ENCODE measurements at regions not wholly inside any gene's neighbourhood (a gene's known extent, or its start where the extent isn't known, plus 50 kb on each side); places are given as distances from the start of the nearest gene placed in this dataset.

DNA sequence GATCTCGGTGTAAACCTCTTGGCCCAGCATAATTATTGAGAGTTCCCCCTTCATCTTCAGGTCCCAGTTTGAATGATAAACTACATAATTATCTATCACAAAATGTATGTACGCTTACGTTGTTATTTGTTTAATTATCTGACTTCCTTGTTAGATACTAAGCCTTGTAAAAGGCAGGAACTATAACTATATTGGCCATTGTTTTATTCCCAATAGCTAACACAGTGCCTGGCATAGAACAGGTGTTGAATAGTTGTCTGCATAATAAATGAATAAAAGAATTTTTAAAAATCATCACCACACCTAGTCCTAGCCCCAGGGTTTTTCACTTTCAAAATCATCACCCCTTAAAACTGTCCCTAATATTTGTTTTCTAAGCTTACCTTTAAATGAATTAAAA lies 207.9 kb downstream of the MREG start:
- Histone ChIP-seq H3K9me3 (no peaks in the 10 kb centered on the region), H3K27ac (no peak overlapping the region), H3K4me3 (no peak overlapping the region), H3K36me3 (no peaks in the 10 kb centered on the region), H3K27me3 (no peaks in the 10 kb centered on the region), H3K4me1 (no peaks in the 10 kb centered on the region)
- intact Hi-C loops (cut with DNase I) = no loop called here
- no peak for ATAC-seq
- no peak for TF ChIP-seq CTCF (IDR thresholded peaks at IDR 0.05)
- DNase-seq = no peak

DNA sequence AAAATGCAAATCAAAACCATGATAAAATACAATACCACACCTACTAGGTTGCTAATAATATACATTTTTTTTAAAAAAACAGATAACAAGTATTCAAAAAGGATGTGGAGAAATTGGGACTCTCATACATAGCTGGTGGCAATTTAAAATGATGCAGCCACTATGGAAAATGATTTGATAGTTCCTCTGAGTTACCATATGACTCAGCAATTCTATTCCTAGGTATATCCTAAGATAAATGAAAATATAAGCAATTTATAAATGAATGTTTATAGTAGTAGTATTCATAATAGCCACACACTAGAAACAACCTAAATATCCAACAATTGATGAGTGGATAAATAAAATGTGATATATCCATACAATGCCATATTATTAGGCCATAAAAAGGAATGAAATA lies 210.2 kb downstream of the MREG start:
- H3K4me1 ChIP-seq = no peaks in the 10 kb centered on the region
- intact Hi-C loops (cut with DNase I) = no loop called here
- no peak for TF ChIP-seq CTCF (IDR thresholded peaks at IDR 0.05)
- H3K27ac ChIP-seq = no peak overlapping the region
- H3K36me3 ChIP-seq = no peaks in the 10 kb centered on the region
- ATAC-seq (no peak), DNase-seq (no peak)
- H3K4me3 ChIP-seq = no peak overlapping the region
- H3K27me3 ChIP-seq = no peaks in the 10 kb centered on the region
- no peaks in the 10 kb centered on the region for H3K9me3 ChIP-seq

GRCh38 chr2:215799194-215799593 lies 214.2 kb downstream of the MREG start:
- Histone ChIP-seq H3K4me1 (peaks cover 14% of the 10 kb centered on the region), H3K27me3 (no peaks in the 10 kb centered on the region), H3K36me3 (no peaks in the 10 kb centered on the region), H3K27ac (no peak overlapping the region), H3K4me3 (no peak overlapping the region), H3K9me3 (no peaks in the 10 kb centered on the region)
- intact Hi-C loops (cut with DNase I) = no loop called here
- ATAC-seq (no peak), DNase-seq (no peak)
- TF ChIP-seq CTCF (IDR thresholded peaks at IDR 0.05) = no peak

- Histone ChIP-seq H3K4me1 (peaks cover 17% of the 10 kb centered on the region), H3K4me3 (no peak overlapping the region), H3K27me3 (no peaks in the 10 kb centered on the region), H3K9me3 (no peaks in the 10 kb centered on the region), H3K36me3 (no peaks in the 10 kb centered on the region), H3K27ac (no peak overlapping the region)
- ATAC-seq (no peak), DNase-seq (no peak)
- intact Hi-C loops (cut with DNase I) = no loop called here
- TF ChIP-seq CTCF (IDR thresholded peaks at IDR 0.05) = no peak
These were observed 215.7 kb downstream of the MREG start for GRCh38 chr2:215797676-215798075.

DNA sequence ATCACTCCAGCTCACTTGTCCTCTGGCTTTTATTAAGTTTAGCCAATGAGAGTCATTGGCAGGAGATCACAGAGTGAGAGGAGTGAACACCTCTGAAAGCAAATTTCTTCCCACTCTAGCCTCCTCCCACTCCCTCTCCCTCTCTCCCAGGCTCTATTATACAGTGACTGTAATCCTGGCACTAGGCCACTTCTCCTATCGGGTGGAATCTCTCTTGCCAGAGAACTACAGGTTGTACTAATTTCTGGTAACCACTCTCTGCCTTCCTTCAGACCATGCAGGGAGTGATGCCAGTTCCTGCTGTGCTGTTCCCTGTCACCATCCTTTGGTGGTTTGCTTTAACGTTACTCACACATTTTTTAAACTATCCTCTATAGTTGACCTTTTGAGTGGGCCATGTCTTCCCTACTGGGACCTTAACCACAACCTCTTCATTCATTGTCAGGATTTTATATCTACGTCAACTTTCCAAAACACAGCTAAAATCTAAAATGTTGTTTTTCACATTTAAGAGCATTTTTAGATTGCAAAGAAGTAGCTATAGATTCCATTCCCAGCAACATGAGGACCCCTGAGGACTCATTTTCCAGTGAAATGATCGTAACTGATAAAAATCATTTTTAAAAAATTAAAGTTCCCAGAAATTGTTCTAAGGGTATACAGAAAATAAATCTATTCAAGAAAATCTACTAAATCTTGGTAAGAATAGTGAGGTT lies 217.1 kb downstream of the MREG start:
- TF ChIP-seq CTCF (IDR thresholded peaks at IDR 0.05) = no peak
- peak; percentile 57 for ATAC-seq
- intact Hi-C loops (cut with DNase I) = no loop called here
- H3K36me3 ChIP-seq = no peaks in the 10 kb centered on the region
- no peak overlapping the region for H3K27ac ChIP-seq
- no peaks in the 10 kb centered on the region for H3K9me3 ChIP-seq
- H3K27me3 ChIP-seq = no peaks in the 10 kb centered on the region
- no peak overlapping the region for H3K4me3 ChIP-seq
- H3K4me1 ChIP-seq = peaks cover 17% of the 10 kb centered on the region
- no peak for DNase-seq
